ENCODE measurements at regions not wholly inside any gene's neighbourhood (a gene's known extent, or its start where the extent isn't known, plus 50 kb on each side); places are given as distances from the start of the nearest gene placed in this dataset.
"Not testable (repeated sequence)": the region's sequence is repeated elsewhere in the genome, so short reads cannot be mapped to it uniquely, and the experiment has no call there.

DNA sequence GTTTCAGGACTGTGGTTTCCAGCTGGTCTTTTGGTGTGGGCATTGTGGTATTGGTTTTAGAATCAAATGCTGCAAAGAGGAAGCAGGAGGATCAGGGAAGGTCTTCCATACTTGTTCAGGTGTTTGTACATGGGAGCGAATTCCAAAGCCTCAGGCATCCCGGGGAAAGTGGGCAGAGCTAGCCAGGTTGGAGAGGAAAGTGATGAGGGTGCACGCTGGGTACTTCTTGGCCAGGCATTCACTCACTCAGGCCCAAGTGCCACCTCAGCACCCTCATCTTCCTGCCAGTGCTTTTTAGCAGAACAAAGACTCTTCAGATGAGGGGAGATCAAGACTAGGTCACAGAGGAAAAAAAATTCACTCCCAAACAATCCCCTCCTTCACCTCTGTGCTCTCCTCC lies 241.1 kb upstream of the TBX18 start:
- no peak for FAIRE-seq

DNA sequence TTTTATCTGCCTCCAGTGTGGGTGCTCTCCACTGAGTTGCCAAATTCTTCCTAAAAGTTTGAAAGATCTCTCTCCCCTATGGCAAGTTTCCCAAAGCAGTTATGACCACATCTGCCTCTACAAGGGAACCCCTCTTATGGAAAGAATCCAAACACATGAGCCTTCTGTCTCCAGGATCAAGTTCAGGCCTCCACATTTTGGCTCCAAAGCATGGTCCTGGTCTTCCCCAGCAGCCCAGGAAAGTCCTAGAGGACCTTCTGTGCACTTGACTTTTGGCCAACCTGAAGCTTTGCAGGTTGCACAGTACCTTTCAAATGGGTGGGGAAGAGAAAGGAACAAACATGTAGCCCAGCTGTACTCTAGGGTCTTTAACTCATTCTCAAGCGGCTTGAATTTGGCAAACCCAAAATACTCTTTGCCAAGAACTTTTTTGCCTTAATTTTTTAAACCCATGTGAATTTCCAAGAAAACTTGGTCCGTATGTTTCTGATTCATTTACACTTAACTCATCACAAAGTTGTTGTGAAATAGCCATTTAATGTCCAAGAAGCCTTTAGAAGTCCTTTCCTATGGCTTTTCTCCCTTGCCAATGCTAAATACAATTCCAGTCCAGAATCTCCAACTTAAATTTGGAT lies 240.1 kb upstream of the TBX18 start:
- FAIRE-seq: no peak

DNA sequence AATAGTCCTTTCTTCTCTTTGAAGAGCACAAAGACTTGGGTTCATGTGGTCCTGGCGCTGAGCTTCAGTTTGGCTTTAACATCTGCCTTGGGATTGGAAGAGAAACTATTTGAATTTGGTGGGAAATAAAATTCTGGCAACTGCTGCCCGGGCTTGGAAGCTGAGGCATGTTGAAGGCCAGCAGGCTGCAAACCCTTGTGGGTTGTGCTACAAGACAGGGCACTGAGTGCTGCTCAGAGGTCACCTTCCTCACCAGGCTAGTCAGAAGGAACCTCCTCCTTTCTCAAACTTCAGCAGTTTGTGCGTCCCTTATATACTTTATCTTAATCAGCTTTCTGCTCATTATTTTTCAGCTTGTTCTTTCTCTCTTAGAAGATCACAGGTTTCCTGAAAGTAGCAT lies 238.4 kb upstream of the TBX18 start:
- FAIRE-seq: no peak

DNA sequence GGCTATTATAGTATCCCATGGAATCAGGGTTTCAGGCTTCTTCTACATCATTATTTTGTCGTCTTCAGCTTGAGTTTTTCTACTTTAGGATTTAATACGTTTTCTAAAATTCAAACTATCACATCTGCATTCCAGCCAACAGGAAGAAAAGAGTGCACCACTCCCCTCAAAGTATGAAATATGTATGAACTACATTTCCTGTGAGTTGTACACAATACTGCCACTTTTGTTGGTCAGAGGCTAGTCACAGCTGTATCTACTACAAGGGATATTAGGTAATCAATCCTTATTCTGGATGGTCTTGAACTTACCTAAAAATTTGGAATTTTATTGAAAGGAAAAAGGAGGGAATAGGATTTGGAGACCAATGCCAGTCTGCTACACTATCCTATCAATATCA lies 235.6 kb upstream of the TBX18 start:
- FAIRE-seq: no peak

DNA sequence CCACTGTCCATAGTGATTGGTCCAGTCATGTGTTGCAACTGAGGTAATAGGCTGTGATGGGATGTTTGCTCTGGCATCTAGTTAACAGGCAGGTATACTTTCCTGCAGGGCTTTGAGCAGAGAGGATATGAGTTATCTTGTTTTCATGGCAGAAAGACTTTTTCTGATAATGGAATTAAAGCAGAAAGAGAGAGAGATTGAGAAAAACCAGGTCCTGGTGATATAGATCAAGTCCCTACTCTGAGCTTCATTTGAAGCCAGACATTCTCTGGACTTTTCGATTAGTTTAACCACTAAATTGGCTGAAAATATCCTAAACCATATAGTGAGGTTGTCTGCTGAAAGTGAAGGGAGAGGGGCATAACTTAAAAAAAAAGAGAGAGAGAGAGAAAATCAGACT lies 233.8 kb upstream of the TBX18 start:
- FAIRE-seq: no peak

DNA sequence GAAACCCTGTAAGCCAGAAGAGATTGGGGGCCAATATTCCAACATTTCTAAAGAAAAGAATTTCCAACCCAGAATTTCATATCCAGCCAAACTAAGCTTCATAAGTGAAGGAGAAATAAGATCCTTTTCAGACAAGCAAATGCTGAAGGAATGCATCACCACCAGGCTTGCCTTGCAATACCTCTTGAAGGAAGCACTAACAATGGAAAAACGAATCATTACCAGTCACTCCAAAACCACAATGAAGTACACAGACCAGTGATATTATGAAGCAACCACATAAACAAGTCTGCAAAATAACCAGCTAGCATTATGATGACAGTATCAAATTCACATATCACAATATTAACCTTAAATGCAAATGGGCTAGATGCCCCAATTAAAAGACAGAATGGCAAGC lies 224.4 kb upstream of the TBX18 start:
- FAIRE-seq: not testable (repeated sequence)

DNA sequence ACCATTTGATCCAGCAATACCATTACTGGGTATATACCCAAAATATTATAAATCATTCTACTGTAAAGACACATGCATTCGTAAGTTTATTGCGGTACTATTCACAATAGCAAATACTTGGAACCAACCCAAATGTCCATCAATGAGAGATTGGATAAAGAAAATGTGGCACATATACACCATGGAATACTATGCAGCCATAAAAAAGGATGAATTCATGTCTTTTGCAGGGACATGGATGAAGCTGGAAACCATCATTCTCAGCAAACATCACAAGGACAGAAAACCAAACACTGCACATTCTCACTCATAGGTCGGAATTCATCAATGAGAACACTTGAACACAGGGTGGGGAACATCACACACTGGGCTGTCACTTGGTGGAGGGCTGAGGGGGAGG lies 221.1 kb upstream of the TBX18 start:
- FAIRE-seq: not testable (repeated sequence)

DNA sequence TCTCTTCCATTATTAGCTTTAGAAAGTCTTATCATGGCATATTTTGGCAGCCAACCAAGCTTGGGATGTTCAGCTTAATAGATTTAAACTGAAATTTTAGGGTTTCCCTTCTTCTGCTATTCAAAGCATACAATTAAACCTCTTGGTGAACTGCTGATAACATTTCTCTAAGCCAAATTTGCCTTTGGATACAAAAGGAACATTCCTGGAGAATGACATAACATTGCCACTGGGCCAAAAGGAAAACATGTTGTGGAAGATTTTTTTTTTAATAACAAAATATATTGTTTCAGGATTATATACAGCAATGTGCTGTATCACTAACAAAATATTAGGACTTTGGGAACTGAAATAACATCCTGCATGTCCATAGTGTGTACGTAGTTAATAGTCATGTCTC lies 215.1 kb upstream of the TBX18 start:
- no peak for FAIRE-seq

DNA sequence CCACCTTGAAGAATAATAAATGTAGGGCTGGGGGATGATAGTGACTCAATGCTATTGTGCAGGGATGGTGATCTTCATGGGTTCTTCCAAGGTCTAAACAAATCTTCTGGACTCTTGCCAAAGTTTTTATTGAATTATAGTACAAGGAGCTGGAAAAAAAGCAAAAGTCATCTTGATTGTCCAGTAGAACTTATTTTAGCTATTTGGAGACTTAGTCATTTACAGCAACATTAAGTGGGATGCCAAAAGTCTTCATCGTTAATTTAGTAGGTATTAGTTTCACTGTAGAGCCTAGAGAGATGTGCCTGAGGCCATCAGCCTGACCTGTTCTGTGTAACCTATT lies 212.9 kb upstream of the TBX18 start:
- no peak for FAIRE-seq

DNA sequence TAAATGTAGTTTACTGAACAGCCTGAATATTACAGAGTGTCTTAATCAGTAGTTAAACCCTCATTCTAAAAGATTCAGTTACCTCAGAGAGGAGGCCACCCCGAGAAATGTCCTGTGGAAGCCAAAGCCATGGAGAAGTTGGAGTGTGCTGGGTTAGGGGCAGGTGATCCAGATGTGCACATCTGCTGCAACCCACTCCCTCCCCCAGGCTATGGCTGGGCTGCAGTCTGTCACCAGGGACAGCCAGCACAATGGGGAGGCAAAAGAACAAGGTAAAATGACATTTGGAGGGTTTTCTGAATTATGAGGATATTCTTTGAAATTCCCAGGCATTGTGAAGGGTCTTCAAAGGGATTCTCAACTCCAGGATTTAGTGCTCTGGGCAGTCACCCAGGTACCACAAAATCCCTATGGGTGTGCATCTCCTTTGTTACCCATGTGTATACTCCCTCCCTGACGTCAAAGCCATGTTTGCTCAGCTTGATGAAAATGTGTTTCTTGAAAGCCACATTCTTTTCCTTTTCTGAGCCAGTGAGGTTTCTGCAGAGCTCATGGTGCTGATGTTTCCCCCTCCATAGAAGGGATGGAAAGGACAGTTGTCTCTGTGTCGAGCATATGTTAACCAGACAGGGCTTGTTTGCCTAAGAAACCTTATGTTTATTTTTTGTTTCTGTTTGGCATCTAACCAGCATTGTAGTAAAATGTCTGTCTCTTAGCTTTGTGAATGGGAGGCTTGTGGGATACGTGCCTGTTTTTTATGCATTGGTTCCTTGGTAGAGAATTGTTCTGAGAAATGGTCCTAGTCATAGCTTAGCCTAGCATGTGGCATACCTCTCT lies 212.3 kb upstream of the TBX18 start:
- no peak for FAIRE-seq

DNA sequence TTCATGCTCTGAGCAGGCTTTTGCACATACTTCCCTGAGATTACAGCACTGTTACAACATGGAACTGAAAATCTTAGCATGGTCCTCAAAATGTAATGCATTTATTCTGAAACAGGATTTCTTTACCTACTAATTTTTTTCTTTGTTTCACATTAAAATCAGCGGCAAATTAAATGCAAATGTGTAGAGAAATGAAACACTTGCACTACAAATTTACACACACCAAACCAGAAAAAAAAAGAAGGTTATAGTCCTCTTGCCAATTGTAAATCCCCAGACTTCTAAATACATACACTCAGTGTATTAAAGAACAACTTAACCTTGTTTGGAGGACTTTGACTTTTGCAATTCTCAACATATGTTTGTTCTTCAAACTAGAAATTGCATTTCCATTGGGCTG lies 210.9 kb upstream of the TBX18 start:
- FAIRE-seq: no peak

DNA sequence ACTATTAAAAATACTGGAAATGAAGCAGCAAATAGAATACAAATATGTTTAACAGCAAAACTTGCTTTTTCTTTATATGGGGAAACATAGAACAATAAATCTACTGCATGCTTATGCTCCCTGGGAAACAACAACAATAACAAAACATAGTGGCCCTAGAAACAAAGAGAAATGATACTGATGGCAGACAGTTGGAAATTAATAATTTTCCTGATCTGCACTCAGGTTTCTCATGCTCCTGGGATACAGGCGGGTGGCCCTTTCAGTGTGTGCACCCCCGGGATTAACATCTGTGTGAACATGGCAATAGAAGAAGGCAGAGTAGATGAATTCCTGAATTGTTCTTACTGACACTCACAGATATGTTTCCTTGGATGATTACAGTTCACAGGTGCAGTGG lies 209.2 kb upstream of the TBX18 start:
- no peak for FAIRE-seq

DNA sequence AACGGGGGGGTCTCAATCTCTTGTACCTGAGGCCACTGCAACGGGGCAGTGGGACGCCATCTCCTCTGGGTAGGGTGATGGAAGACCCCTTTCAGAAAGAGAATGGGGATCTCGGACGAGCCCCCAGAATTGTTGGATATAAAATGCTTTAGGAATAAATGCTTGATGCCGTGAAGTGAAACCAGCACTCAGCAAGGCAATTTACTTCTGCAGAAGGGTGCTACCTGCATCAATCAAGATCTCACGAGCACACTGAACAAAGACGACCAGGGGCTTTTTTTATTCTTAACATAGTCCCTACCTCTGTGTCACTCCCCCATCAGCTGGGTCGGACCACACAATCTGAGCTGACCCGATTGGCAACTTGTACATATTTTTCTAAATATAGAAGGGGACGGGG lies 203.6 kb upstream of the TBX18 start:
- FAIRE-seq: no peak

DNA sequence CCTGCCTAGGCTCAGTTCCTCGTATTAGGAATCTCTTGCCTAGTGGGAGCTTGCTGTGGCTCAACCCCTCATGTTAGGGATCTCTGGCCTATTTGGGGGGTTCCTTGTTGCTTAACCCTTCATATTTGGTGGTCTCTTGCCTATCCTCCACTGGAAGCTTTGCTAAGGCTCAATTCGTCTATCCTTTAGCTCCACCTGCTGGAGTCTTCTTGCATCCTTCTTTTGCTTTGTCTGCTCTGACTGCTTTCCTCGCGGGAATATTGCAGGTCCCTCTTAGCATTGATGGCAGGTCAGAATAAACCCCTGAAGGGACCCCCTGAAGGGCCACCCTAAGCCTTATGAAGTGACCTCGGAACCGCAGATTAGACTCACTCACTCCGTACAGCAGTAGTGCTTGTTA lies 203.0 kb upstream of the TBX18 start:
- FAIRE-seq: no peak

DNA sequence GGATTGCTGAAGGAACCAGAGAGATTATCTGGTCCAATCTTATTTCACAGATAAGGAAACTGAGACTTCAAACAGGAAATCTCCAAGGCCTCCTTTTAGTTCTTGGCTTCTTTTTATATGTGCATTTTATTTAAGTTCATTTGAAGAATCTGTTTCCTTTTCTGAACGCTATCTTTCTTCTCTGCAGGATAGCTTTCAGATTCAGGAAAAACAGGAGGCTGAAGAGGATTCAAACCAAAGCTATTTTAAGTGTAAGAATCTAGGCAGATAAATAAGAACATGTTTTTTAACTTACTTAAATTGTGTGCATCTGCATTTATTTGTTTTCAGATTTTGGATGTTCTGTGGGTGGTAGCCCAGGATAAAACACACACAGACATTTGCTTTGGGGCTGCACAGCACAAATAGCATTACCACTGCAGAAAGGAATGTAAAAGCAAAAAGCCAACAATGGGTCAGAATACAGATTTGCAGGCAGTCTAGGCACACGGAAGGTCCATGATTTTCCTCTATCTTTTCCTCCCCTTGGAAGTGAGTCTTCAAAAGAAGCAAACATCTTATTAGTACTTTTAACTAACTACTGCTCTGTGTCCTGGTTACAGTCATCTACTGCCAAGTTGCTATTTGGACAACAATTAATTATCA lies 188.8 kb upstream of the TBX18 start:
- FAIRE-seq: no peak

DNA sequence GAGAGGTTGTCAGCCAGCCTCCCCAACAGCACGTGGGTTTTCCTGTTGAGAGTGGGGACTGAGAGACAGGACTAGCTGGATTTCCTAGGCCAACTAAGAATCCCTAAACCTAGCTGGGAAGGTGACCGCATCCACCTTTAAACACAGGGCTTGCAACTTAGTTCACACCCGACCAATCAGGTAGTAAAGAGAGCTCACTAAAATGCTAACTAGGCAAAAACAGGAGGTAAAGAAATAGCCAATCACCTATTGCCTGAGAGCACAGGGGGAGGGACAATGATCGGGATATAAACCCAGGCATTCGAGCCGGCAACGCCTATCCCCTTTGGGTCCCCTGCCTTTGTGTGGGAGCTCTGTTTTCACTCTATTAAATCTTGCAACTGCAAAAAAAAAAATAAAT lies 180.5 kb upstream of the TBX18 start:
- not testable (repeated sequence) for FAIRE-seq

DNA sequence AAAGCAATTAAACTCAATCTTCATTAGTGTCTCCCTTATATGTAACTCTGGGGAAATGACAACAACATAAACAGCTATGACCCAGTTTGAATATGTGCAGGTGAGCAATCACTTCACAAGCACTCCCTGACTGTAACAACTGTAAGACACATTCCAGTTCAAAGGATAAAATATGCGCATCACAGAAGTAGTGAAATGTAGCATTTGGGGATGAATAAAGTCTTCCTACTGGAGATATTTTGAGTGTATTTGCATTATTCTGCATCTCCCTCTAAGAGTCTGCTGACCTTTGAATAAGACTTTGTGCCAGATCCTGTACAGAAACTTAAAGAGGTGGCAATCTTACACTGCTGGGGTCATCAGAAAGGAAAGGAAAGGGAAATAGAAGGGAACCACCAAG lies 179.5 kb upstream of the TBX18 start:
- FAIRE-seq: no peak

DNA sequence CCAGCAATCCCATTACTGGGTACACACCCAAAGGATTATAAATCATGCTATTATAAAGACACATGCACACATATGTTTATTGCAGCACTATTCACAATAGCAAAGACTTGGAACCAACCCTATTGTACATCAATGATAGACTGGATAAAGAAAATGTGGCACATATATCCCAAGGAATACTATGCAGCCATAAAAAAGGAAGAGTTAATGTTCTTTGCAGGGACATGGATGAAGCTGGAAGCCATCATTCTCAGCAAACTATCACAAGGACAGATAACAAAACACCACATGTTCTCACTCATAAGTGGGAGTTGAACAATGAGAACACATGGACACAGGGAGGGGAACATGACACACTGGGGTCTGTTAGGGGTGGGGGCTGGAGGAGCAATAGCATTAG lies 177.2 kb upstream of the TBX18 start:
- FAIRE-seq: not testable (repeated sequence)

DNA sequence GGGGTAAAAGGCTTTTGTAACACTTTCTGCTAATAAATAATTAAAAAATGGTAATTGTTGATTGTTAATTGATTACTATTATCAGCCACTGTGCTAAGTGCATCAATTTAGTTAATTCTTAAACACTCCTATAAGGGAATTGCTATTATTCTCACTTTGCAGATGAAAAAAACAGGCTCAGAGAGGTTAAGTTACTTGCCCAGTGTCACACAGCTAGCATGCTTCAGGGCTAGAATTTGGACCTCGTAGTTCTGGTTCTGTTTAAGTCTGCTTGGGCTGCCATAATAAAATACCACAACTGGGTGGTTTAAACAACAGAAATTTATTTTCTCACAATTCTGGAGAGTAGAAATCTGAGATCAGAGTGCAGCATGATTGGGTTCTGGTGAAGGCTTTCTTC lies 164.8 kb upstream of the TBX18 start:
- FAIRE-seq: no peak

DNA sequence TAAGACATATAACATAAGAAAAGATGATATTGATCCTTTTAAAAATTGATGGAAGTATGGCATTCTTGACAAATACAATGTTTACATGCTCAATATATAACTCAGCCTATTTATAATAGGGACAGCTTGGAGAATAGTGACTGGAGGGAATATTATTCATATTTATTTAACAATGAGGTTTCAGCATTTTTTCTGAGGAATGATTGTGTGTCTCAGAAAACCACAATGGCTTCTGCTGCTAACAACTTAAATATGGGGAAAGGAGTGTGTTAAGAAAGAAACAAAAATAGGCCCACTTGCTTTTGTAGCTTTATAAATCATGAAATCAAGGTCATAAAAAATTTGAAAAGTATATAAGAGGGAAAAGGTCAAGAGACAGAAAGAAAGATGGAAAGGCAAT lies 163.2 kb upstream of the TBX18 start:
- FAIRE-seq: no peak

DNA sequence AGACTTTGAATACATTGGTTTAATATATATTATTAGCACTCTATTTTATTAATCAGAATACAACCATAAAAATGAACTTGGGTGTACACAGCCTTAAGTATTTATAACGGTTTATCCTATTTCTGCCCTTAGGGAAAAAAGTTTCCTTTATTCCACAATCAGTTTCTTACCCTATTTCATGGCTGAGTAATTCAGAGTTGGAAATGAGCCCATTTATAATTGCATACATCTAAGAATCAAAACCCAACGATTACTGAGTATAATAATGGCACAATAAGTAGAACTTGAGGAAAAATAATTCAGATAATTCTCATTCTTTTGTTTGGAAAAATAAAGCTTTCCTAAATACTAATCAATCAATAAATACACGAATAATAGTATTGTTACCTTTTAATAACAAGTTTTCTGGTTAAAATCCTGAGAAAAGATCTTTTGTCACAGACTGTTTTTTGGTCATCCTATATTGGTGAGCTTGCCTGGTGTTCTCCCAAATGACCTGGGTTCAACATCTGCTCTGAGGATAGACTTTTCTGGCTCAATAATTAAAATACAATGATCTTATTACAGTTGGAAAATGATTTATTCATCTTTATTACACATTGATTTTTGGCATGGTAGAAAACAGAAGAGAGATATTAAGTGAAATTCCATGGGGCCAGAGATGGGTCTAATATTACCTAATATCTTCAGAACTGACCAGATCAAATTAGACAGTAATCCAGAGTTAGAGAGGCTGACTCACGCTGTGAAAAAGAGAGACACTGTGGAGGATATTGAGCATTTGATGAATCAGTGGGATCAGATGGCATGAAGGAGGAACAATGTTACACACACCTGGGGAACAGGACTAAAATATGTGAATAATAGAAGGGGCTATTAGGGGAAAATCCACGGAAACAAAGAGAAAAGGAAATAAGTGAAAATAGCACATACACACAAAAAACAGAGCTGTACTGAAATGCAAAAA lies 162.1 kb upstream of the TBX18 start:
- no peak for FAIRE-seq

DNA sequence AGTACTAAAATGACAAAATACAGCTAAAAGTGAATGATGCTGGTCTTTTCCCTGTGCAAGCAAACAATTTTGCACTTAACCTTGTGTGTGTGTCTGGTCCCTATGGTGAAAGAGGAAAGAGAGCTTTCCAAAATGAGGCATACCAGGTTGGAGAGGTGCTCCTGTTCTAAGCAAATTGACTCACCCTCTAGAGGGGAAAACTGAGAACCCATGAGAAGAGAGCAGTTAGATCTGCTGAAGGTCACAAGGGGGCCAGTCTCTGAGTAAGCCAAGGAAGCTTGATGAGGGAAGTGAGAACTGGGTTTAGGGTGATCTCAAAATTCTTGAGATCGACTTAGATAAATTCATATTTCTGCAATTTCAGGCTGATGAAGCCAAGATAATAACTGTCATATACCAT lies 157.5 kb upstream of the TBX18 start:
- FAIRE-seq: no peak

DNA sequence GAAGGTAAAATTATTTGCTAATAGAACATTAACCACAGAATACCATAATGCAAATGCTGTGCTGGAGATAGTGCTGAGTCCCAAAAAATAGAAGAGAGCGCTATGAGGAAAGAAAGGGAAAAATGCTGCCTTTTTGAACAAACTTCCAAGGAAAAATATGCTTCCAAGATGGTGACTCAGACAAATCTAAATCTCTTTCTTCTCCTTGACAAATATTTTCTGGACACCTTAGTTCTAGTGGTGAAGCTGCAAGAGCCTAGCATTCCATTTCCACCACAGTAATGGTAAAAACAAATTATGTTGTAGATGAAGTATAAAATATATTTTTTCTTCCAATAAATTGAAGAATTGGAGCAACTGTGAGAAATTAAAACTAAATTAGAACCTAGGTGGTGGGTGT lies 155.6 kb upstream of the TBX18 start:
- FAIRE-seq: no peak
